ENCODE measurements at regions not wholly inside any gene's neighbourhood (a gene's known extent, or its start where the extent isn't known, plus 50 kb on each side); places are given as distances from the start of the nearest gene placed in this dataset.

- ATAC-seq: no peak
- intact Hi-C loops (cut with micrococcal nuclease) (no loop called here), in situ Hi-C loops (cut with MboI) (no loop called here)
- no peak for FAIRE-seq
- Histone ChIP-seq H2AFZ (ENCODE audit: low read depth, low read length) (no peak overlapping the region), H3K4me1 (replicated peaks in 1 of 2; ENCODE audit: control insufficient read depth in 2 of 2, insufficient read depth in 2 of 2, low read length in 2 of 2) (no peaks in the 10 kb centered on the region), H3K27me3 (ENCODE audit: control insufficient read depth in 2 of 2, insufficient read depth in 2 of 2, low read length in 2 of 2) (no peaks in the 10 kb centered on the region), H3K9me3 (replicated peaks; ENCODE audit: control insufficient read depth, insufficient read depth, low read depth, low read length) (no peaks in the 10 kb centered on the region), H3K4me2 (ENCODE audit: insufficient read depth, low read length) (no peak overlapping the region), H3K4me3 (no peak overlapping the region), H3K9ac (ENCODE audit: insufficient read depth in 1 of 2, low read depth in 2 of 2, low read length in 2 of 2) (no peak overlapping the region), H3K36me3 (ENCODE audit: control insufficient read depth, insufficient read depth, low read length) (no peaks in the 10 kb centered on the region), H3K27ac (ENCODE audit: extremely low read depth, low read depth, low read length) (no peak overlapping the region), H3K79me2 (ENCODE audit: control insufficient read depth, insufficient read depth, low read length) (no peaks in the 10 kb centered on the region), H3K9me1 (ENCODE audit: control insufficient read depth, insufficient read depth, low read length) (no peaks in the 10 kb centered on the region), H4K20me1 (replicated peaks; ENCODE audit: control insufficient read depth, insufficient read depth, low read length) (no peaks in the 10 kb centered on the region)
- 0% methylated on average over 4 of the region's 4 CpGs for WGBS (ENCODE audit: insufficient coverage, low coverage, missing lambda C conversion rate)
- CTCF ChIA-PET (ENCODE audit: low intra/inter-chr PET ratio): no interaction called here
- BruUV-seq (replicated peaks): no TSS peak
- no peak for DNase-seq (ENCODE audit: extremely low read depth in 1 of 4, low spot score in 3 of 4)
- POLR2A ChIA-PET: no interaction called here
- no peak for TF ChIP-seq REST (IDR thresholded peaks at IDR 0.05; ENCODE audit: borderline replicate concordance)
- TF ChIP-seq REST (CRISPR knock-in tag; IDR thresholded peaks at IDR 0.05; ENCODE audit: low read depth): no peak
- TF ChIP-seq ZNF76 (CRISPR knock-in tag; IDR thresholded peaks at IDR 0.05; ENCODE audit: borderline replicate concordance): no peak
- TF ChIP-seq ZNF197 (CRISPR knock-in tag; IDR thresholded peaks at IDR 0.05; ENCODE audit: low read depth): no peak
- no peak for TF ChIP-seq CEBPB (tag; IDR thresholded peaks at IDR 0.05)
- TF ChIP-seq HINFP (tag; conservative IDR thresholded peaks at IDR 0.05; ENCODE audit: low read depth): no peak
- no peak for TF ChIP-seq SIRT6 (IDR thresholded peaks at IDR 0.05; ENCODE audit: low read depth, low read length)
- no peak for TF ChIP-seq CBFA2T2 (conservative IDR thresholded peaks at IDR 0.05)
- no peak for TF ChIP-seq ZNF830 (CRISPR knock-in tag; IDR thresholded peaks at IDR 0.05)
- TF ChIP-seq, protein P1, sequence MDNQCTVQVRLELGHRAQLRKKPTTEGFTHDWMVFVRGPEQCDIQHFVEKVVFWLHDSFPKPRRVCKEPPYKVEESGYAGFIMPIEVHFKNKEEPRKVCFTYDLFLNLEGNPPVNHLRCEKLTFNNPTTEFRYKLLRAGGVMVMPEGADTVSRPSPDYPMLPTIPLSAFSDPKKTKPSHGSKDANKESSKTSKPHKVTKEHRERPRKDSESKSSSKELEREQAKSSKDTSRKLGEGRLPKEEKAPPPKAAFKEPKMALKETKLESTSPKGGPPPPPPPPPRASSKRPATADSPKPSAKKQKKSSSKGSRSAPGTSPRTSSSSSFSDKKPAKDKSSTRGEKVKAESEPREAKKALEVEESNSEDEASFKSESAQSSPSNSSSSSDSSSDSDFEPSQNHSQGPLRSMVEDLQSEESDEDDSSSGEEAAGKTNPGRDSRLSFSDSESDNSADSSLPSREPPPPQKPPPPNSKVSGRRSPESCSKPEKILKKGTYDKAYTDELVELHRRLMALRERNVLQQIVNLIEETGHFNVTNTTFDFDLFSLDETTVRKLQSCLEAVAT (IDR thresholded peaks at IDR 0.05): no peak
- TF ChIP-seq, protein P2, sequence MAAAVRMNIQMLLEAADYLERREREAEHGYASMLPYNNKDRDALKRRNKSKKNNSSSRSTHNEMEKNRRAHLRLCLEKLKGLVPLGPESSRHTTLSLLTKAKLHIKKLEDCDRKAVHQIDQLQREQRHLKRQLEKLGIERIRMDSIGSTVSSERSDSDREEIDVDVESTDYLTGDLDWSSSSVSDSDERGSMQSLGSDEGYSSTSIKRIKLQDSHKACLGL (CRISPR knock-in tag; IDR thresholded peaks at IDR 0.05; ENCODE audit: borderline replicate concordance, poor library complexity, severe bottlenecking): no peak
- TF ChIP-seq FOXA3 (CRISPR knock-in tag; conservative IDR thresholded peaks at IDR 0.05 in 1 of 2, IDR thresholded peaks at IDR 0.05 in 1 of 2): no peak
- no peak for TF ChIP-seq SUPT5H (IDR thresholded peaks at IDR 0.05)
Observed at GRCh38 chr3:81072591-81072990, 688.9 kb downstream of the GBE1 start.

Measured in K562 (cell line).